ENCODE measurements at regions not wholly inside any gene's neighbourhood (a gene's known extent, or its start where the extent isn't known, plus 50 kb on each side); places are given as distances from the start of the nearest gene placed in this dataset.

GRCh38 chr15:93428807-93429351 lies 339.9 kb upstream of the RGMA start:
- TF ChIP-seq IRF4 (IDR thresholded peaks at IDR 0.05; ENCODE audit: low read depth, low read length) (no peak), HDAC6 (IDR thresholded peaks at IDR 0.05; ENCODE audit: unreplicated experiment) (no peak), CEBPB (IDR thresholded peaks at IDR 0.05; ENCODE audit: borderline replicate concordance in 1 of 2, low read depth in 2 of 2, low read length in 2 of 2) (no peak), BHLHE40 (IDR thresholded peaks at IDR 0.05; ENCODE audit: borderline replicate concordance in 1 of 2, low read depth in 2 of 2, low read length in 1 of 2) (no peak), NFYA (IDR thresholded peaks at IDR 0.05; ENCODE audit: borderline replicate concordance, low read depth, low read length) (no peak), MXI1 (IDR thresholded peaks at IDR 0.05; ENCODE audit: low read depth, low read length) (no peak), KAT2A (conservative IDR thresholded peaks at IDR 0.05; ENCODE audit: control insufficient read depth, low read depth, low read length) (no peak), YY1 (IDR thresholded peaks at IDR 0.05; ENCODE audit: low read depth, low read length) (no peak), RCOR1 (conservative IDR thresholded peaks at IDR 0.05; ENCODE audit: low read depth, low read length) (no peak), SMAD5 (IDR thresholded peaks at IDR 0.05; ENCODE audit: low read depth) (no peak), KDM1A (IDR thresholded peaks at IDR 0.05; ENCODE audit: borderline replicate concordance) (no peak), NR2F1 (conservative IDR thresholded peaks at IDR 0.05) (no peak), CHD2 (IDR thresholded peaks at IDR 0.05; ENCODE audit: borderline replicate concordance, low read depth, low read length) (no peak), RAD21 (IDR thresholded peaks at IDR 0.05; ENCODE audit: insufficient read depth, low read depth, low read length) (no peak)
- TF ChIP-seq, protein P1, sequence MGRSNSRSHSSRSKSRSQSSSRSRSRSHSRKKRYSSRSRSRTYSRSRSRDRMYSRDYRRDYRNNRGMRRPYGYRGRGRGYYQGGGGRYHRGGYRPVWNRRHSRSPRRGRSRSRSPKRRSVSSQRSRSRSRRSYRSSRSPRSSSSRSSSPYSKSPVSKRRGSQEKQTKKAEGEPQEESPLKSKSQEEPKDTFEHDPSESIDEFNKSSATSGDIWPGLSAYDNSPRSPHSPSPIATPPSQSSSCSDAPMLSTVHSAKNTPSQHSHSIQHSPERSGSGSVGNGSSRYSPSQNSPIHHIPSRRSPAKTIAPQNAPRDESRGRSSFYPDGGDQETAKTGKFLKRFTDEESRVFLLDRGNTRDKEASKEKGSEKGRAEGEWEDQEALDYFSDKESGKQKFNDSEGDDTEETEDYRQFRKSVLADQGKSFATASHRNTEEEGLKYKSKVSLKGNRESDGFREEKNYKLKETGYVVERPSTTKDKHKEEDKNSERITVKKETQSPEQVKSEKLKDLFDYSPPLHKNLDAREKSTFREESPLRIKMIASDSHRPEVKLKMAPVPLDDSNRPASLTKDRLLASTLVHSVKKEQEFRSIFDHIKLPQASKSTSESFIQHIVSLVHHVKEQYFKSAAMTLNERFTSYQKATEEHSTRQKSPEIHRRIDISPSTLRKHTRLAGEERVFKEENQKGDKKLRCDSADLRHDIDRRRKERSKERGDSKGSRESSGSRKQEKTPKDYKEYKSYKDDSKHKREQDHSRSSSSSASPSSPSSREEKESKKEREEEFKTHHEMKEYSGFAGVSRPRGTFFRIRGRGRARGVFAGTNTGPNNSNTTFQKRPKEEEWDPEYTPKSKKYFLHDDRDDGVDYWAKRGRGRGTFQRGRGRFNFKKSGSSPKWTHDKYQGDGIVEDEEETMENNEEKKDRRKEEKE (IDR thresholded peaks at IDR 0.05): no peak
- no peaks in the 10 kb centered on the region for H3K4me1 ChIP-seq (ENCODE audit: control insufficient read depth, insufficient read depth, low read length)
- H3K4me2 ChIP-seq (ENCODE audit: control insufficient read depth, insufficient read depth): no peak overlapping the region
- FAIRE-seq (no peak), ATAC-seq (no peak), DNase-seq (ENCODE audit: low read depth, low spot score) (no peak)
- H3K9me3 ChIP-seq (replicated peaks; ENCODE audit: control insufficient read depth, insufficient read depth, low read length): no peaks in the 10 kb centered on the region; the same call in 2 of the 3 replicates
- no peak overlapping the region for H2AFZ ChIP-seq (ENCODE audit: control insufficient read depth, low read depth, low read length)
- BruUV-seq (replicated peaks): no TSS peak
- no peak overlapping the region for H3K4me3 ChIP-seq
- ChIA-PET CTCF (interaction anchor here (0.6 kb wide), 1 partner anchor 1677 kb away, joined by 3 read pairs; no protein-coding TSS in a partner anchor), SMC1A (ENCODE audit: uncharacterized antibody, unreplicated experiment) (interaction anchor here (1.0 kb wide), 1 partner anchor 10 kb away, joined by 3 read pairs; no protein-coding TSS in a partner anchor), RAD21 (ENCODE audit: unreplicated experiment) (no interaction called here), POLR2A (no interaction called here)
- H3K36me3 ChIP-seq (ENCODE audit: control insufficient read depth in 2 of 2, insufficient read depth in 2 of 2, low read length in 1 of 2): no peaks in the 10 kb centered on the region
- no peaks in the 10 kb centered on the region for H3K27me3 ChIP-seq (replicated peaks in 1 of 2; ENCODE audit: control insufficient read depth in 2 of 2, insufficient read depth in 2 of 2, low read length in 1 of 2)
- H3K9ac ChIP-seq (ENCODE audit: control insufficient read depth, insufficient read depth, low read length): no peak overlapping the region
- 9% methylated on average over 2 of the region's 2 CpGs for WGBS (ENCODE audit: insufficient coverage, insufficient replicate concordance, low lambda C conversion rate, missing lambda C conversion rate)
- no peak overlapping the region for H3K27ac ChIP-seq (ENCODE audit: control insufficient read depth, insufficient read depth)
- no peaks in the 10 kb centered on the region for H4K20me1 ChIP-seq (ENCODE audit: control insufficient read depth, insufficient read depth)
- intact Hi-C loops (cut with micrococcal nuclease; ENCODE audit: unreplicated experiment) (no loop called here), in situ Hi-C loops (cut with MboI) (no loop called here)
- no peaks in the 10 kb centered on the region for H3K79me2 ChIP-seq (ENCODE audit: control insufficient read depth, insufficient read depth, low read length)

All from GM12878 (cell line).